Liver (tissue), 8 donors: ENCODE measurements at regions not wholly inside any gene's neighbourhood (a gene's known extent, or its start where the extent isn't known, plus 50 kb on each side); places are given as distances from the start of the nearest gene placed in this dataset.

Experiments used
- DNase-seq: peaks from one replicate; pipeline ENCODE4 v3.0.0-alpha.2; 2017; ENCODE audit warnings: low spot score
- H3K27ac ChIP-seq, 2 donors: one replicate each; pipeline ENCODE4 v1.7.0; 2013; ENCODE audit warnings: inconsistent platforms in 2 of 2, low read length in 2 of 2, control low read depth in 1 of 2, low read depth in 1 of 2, mild to moderate bottlenecking in 1 of 2
- H3K27me3 ChIP-seq, 4 donors: one replicate each; pipeline versions ENCODE4 v1.6.1 to v1.7.0; 2013; ENCODE audit warnings: low read length in 3 of 4, inconsistent platforms in 1 of 4, mild to moderate bottlenecking in 1 of 4, moderate library complexity in 1 of 4; ENCODE audit not compliant: control insufficient read depth in 4 of 4, insufficient read depth in 4 of 4
- H3K36me3 ChIP-seq, 4 donors: one replicate each; pipeline versions ENCODE4 v1.6.1 to v1.7.0; 2013; ENCODE audit warnings: low read length in 3 of 4, mild to moderate bottlenecking in 3 of 4, low read depth in 1 of 4, moderate library complexity in 1 of 4; ENCODE audit not compliant: control insufficient read depth in 4 of 4, insufficient read depth in 3 of 4
- H3K4me1 ChIP-seq, 4 donors: one replicate each; pipeline versions ENCODE4 v1.6.1 to v1.7.0; 2013; ENCODE audit warnings: low read length in 3 of 4, mild to moderate bottlenecking in 3 of 4, moderate library complexity in 1 of 4; ENCODE audit not compliant: control insufficient read depth in 4 of 4, insufficient read depth in 4 of 4
- H3K4me3 ChIP-seq, 3 donors: one replicate each; pipeline versions ENCODE4 v1.6.1 to v1.7.0; 2013; ENCODE audit warnings: low read length in 3 of 3, control low read depth in 1 of 3, low read depth in 1 of 3, mild to moderate bottlenecking in 1 of 3
- H3K9ac ChIP-seq, 2 donors: one replicate each; pipeline ENCODE4 v1.7.0; 2013; ENCODE audit warnings: low read length in 2 of 2, mild to moderate bottlenecking in 2 of 2, moderate library complexity in 2 of 2, control low read depth in 1 of 2, low read depth in 1 of 2
- H3K9me3 ChIP-seq, 4 donors: one replicate each; pipeline versions ENCODE4 v1.6.1 to v1.7.0; 2013; ENCODE audit warnings: low read length in 3 of 4; ENCODE audit not compliant: control insufficient read depth in 4 of 4
- ATF3 ChIP-seq: IDR thresholded peaks from 2 replicates; pipeline ENCODE4 v1.6.1; 2016; ENCODE audit warnings: antibody characterized with exemption
- CTCF ChIP-seq: fragments of 150-350 bp; IDR thresholded peaks from 2 replicates; pipeline ENCODE4 v1.5.1; 2017; ENCODE audit warnings: improper control_type of control experiment, low read depth, low read length; ENCODE audit not compliant: missing input control
- EGR1 ChIP-seq, 2 donors: IDR thresholded peaks; 2 replicates each; pipeline ENCODE4 v1.6.1; 2016 to 2018; ENCODE audit warnings: antibody characterized with exemption in 2 of 2, low read depth in 2 of 2
- FOXA1 ChIP-seq: IDR thresholded peaks from 2 replicates; pipeline ENCODE4 v1.6.1; 2016; ENCODE audit warnings: antibody characterized with exemption
- FOXA2 ChIP-seq: IDR thresholded peaks from 2 replicates; pipeline ENCODE4 v1.6.1; 2016; ENCODE audit warnings: antibody characterized with exemption
- HNF4G ChIP-seq: IDR thresholded peaks from 2 replicates; pipeline ENCODE4 v1.6.1; 2016; ENCODE audit warnings: antibody characterized with exemption
- JUND ChIP-seq, 2 donors: IDR thresholded peaks; 2 replicates each; pipeline ENCODE4 v1.6.1; 2016; ENCODE audit warnings: antibody characterized with exemption in 2 of 2
- MAX ChIP-seq: IDR thresholded peaks from 2 replicates; pipeline ENCODE4 v1.6.1; 2016; ENCODE audit warnings: antibody characterized with exemption
- NR2F2 ChIP-seq: IDR thresholded peaks from 2 replicates; pipeline ENCODE4 v1.6.1; 2016; ENCODE audit warnings: antibody characterized with exemption
- RAD21 ChIP-seq, 2 donors: IDR thresholded peaks; 2 replicates each; pipeline ENCODE4 v1.6.1; 2016; ENCODE audit warnings: antibody characterized with exemption in 2 of 2, mild to moderate bottlenecking in 2 of 2
- REST ChIP-seq: IDR thresholded peaks from 2 replicates; pipeline ENCODE4 v1.6.1; 2016; ENCODE audit warnings: antibody characterized with exemption, mild to moderate bottlenecking
- TAF1 ChIP-seq: conservative IDR thresholded peaks from 2 replicates; pipeline ENCODE4 v1.6.1; 2016; ENCODE audit warnings: antibody characterized with exemption, mild to moderate bottlenecking
- YY1 ChIP-seq: IDR thresholded peaks from 2 replicates; pipeline ENCODE4 v1.6.1; 2016; ENCODE audit warnings: antibody characterized with exemption, mild to moderate bottlenecking
- ZBTB33 ChIP-seq: IDR thresholded peaks from 2 replicates; pipeline ENCODE4 v1.6.1; 2016; ENCODE audit warnings: antibody characterized with exemption
- WGBS: extraction: QIAGEN DNeasy Blood & Tissue Kit; methylation state at CpG from one replicate; pipeline ENCODE4 v1.1.7; 2013; 5-methylcytosine and 5-hydroxymethylcytosine counted together
- donor health status: healthy.
- donor health status: healthy.
- donor health status: healthy.
- donor health status: healthy.
- donor health status: healthy.

GRCh38 chr5:57349214-57349613 is 133.4 kb downstream of the ACTBL2 start:
- Histone ChIP-seq H3K9me3 (no peaks in the 10 kb centered on the region), H3K4me1 (no peaks in the 10 kb centered on the region), H3K27ac (no peak overlapping the region), H3K4me3 (no peak overlapping the region), H3K9ac (no peak overlapping the region), H3K27me3 (no peaks in the 10 kb centered on the region), H3K36me3 (no peaks in the 10 kb centered on the region)
- WGBS = 86% methylated on average over 1 of the region's 1 CpG
- no peak for DNase-seq
- TF ChIP-seq TAF1 (no peak), MAX (no peak)

GRCh38 chr5:57348376-57349140 is 134.1 kb downstream of the ACTBL2 start:
- 54% methylated on average over 7 of the region's 7 CpGs for WGBS
- no peak for TF ChIP-seq HNF4G
- no peak for TF ChIP-seq TAF1
- no peaks in the 10 kb centered on the region for H3K4me1 ChIP-seq
- no peak overlapping the region for H3K4me3 ChIP-seq
- no peak overlapping the region for H3K27ac ChIP-seq
- no peaks in the 10 kb centered on the region for H3K27me3 ChIP-seq
- H3K36me3 ChIP-seq = no peaks in the 10 kb centered on the region
- H3K9ac ChIP-seq = no peak overlapping the region
- DNase-seq = no peak
- H3K9me3 ChIP-seq = no peaks in the 10 kb centered on the region

GRCh38 chr5:57346328-57346727 is 136.3 kb downstream of the ACTBL2 start:
- TF ChIP-seq FOXA2 (no peak), TAF1 (no peak)
- Histone ChIP-seq H3K4me3 (no peak overlapping the region), H3K36me3 (no peaks in the 10 kb centered on the region), H3K4me1 (no peaks in the 10 kb centered on the region), H3K27ac (no peak overlapping the region), H3K27me3 (no peaks in the 10 kb centered on the region), H3K9ac (no peak overlapping the region), H3K9me3 (no peaks in the 10 kb centered on the region)
- DNase-seq = no peak
- WGBS = 69% methylated on average over 2 of the region's 2 CpGs

- H3K27ac ChIP-seq = no peak overlapping the region
- no peak for TF ChIP-seq NR2F2
- TF ChIP-seq YY1 = no peak
- no peak for TF ChIP-seq RAD21 (IDR thresholded peaks at IDR 0.05)
- TF ChIP-seq HNF4G = no peak
- no peak for TF ChIP-seq JUND (IDR thresholded peaks at IDR 0.05)
- no peak for TF ChIP-seq MAX
- no peak for TF ChIP-seq FOXA1
- no peak for TF ChIP-seq CTCF
- TF ChIP-seq ZBTB33 = no peak
- no peak for TF ChIP-seq REST
- no peak for TF ChIP-seq EGR1 (IDR thresholded peaks at IDR 0.05; ENCODE audit: low read depth in 2 of 2)
- TF ChIP-seq ATF3 = no peak
Measured at GRCh38 chr5:57341380-57341979, 141.1 kb downstream of the ACTBL2 start.

More at GRCh38 chr5:57341380-57341979, 141.1 kb downstream of the ACTBL2 start:
- Histone ChIP-seq H3K9me3 (no peaks in the 10 kb centered on the region), H3K36me3 (no peaks in the 10 kb centered on the region), H3K27me3 (no peaks in the 10 kb centered on the region), H3K4me1 (peaks cover 0 to 4% (median under 1%) of the 10 kb centered on the region in 4 donors), H3K9ac (no peak overlapping the region), H3K4me3 (no peak overlapping the region)
- DNase-seq = no peak
- WGBS = 93% methylated on average over 4 of the region's 4 CpGs
